ENCODE measurements at regions not wholly inside any gene's neighbourhood (a gene's known extent, or its start where the extent isn't known, plus 50 kb on each side); places are given as distances from the start of the nearest gene placed in this dataset.

DNA sequence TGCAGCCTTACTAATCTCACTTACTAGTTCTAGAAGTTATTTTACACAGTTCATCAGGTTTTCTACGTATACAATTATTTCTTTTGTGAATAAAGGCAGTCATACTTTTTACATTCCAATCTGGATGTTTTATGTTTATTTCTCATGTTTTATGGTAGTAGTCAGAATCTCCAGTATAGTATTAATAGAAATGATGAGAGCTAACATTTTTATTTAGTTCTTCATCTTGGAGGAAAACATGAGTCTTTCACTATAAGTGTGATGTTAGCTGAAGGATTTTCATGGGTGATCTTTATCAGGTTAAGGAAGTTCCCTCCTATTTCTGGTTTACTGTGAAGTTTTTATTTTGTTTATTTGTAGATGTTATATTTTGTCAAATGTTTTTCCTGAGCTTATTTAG, 256.1 kb upstream of the GIMD1 start:
- Histone ChIP-seq H3K27me3 (ENCODE audit: control insufficient read depth in 3 of 3, insufficient read depth in 3 of 3, low read length in 2 of 3) (no peaks in the 10 kb centered on the region), H3K27ac (ENCODE audit: low read depth in 1 of 2, low read length in 1 of 2) (no peak overlapping the region), H3K36me3 (ENCODE audit: control insufficient read depth in 4 of 4, insufficient read depth in 4 of 4, low read length in 4 of 4) (no peaks in the 10 kb centered on the region), H3K9me3 (ENCODE audit: control insufficient read depth in 4 of 4, insufficient read depth in 3 of 4, low read length in 3 of 4) (peaks cover 0 to 1% (median 0%) of the 10 kb centered on the region in 4 donors), H3K9ac (ENCODE audit: insufficient read depth in 1 of 2, low read length in 2 of 2) (no peak overlapping the region), H3K4me3 (no peak overlapping the region), H3K4me1 (ENCODE audit: control insufficient read depth in 5 of 5, insufficient read depth in 5 of 5, low read length in 5 of 5) (no peaks in the 10 kb centered on the region)
- no peak for ATAC-seq (ENCODE audit: insufficient read depth, low FRiP score)
- TF ChIP-seq, protein P1, sequence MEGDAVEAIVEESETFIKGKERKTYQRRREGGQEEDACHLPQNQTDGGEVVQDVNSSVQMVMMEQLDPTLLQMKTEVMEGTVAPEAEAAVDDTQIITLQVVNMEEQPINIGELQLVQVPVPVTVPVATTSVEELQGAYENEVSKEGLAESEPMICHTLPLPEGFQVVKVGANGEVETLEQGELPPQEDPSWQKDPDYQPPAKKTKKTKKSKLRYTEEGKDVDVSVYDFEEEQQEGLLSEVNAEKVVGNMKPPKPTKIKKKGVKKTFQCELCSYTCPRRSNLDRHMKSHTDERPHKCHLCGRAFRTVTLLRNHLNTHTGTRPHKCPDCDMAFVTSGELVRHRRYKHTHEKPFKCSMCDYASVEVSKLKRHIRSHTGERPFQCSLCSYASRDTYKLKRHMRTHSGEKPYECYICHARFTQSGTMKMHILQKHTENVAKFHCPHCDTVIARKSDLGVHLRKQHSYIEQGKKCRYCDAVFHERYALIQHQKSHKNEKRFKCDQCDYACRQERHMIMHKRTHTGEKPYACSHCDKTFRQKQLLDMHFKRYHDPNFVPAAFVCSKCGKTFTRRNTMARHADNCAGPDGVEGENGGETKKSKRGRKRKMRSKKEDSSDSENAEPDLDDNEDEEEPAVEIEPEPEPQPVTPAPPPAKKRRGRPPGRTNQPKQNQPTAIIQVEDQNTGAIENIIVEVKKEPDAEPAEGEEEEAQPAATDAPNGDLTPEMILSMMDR (IDR thresholded peaks at IDR 0.05; ENCODE audit: control extremely low read depth, extremely low read depth) = no peak
- WGBS, 2 donors = 91 to 94% methylated on average over 1 of the region's 1 CpG
- DNase-seq = no peak

DNA sequence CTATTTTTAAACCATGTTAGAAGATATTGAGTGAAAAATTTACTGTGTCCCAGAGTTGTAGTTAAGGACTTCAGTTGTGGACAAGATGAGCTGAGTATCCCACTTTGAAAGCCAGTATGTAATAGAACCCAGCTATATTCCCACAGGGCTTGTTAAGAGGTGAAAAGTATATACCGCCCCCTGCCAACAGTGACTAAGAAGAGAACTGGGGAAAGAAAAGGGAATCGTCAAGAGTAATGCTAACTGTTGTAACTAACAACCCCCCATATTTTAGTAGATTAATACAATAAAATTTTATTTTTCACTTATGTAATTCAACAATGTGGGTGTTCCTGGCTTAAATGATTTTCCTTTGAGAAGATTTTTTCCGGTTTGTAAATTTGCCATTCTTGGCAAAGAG, 250.4 kb upstream of the GIMD1 start:
- no peak for ATAC-seq (ENCODE audit: insufficient read depth, low FRiP score)
- no peak overlapping the region for H3K4me3 ChIP-seq
- H3K4me1 ChIP-seq (ENCODE audit: control insufficient read depth in 5 of 5, insufficient read depth in 5 of 5, low read length in 5 of 5) = no peaks in the 10 kb centered on the region
- H3K9me3 ChIP-seq (ENCODE audit: control insufficient read depth in 4 of 4, insufficient read depth in 3 of 4, low read length in 3 of 4) = no peaks in the 10 kb centered on the region
- TF ChIP-seq, protein P1 (IDR thresholded peaks at IDR 0.05; ENCODE audit: control extremely low read depth, extremely low read depth) = no peak
- H3K27me3 ChIP-seq (ENCODE audit: control insufficient read depth in 3 of 3, insufficient read depth in 3 of 3, low read length in 2 of 3) = no peaks in the 10 kb centered on the region
- DNase-seq = no peak
- no peak overlapping the region for H3K9ac ChIP-seq (ENCODE audit: insufficient read depth in 1 of 2, low read length in 2 of 2)
- H3K27ac ChIP-seq (ENCODE audit: low read depth in 1 of 2, low read length in 1 of 2) = no peak overlapping the region
- 81 to 85% methylated on average over 3 of the region's 3 CpGs for WGBS, 2 donors
- H3K36me3 ChIP-seq (ENCODE audit: control insufficient read depth in 4 of 4, insufficient read depth in 4 of 4, low read length in 4 of 4) = no peaks in the 10 kb centered on the region

DNA sequence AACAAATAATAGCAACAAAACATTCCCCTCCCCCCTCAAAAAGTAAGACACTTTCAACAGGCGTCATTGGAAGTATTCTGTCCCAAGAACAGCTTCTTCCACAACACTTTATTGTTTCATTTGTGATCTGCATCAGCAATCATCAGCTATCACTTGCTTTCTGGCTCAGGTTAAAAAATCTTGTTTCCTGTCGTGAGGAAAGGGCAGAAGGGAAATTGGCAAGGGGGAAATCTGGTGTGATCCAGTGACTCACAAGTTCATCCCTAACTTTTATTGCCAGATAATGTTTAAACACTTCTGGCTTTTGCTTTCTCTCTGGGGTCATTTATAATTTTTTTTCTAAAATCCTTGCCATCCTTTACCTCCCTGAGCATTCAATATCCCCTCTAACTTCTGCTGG, 247.4 kb upstream of the GIMD1 start:
- TF ChIP-seq, protein P1 (IDR thresholded peaks at IDR 0.05; ENCODE audit: control extremely low read depth, extremely low read depth) = no peak
- DNase-seq (no peak), ATAC-seq (ENCODE audit: insufficient read depth, low FRiP score) (no peak)
- Histone ChIP-seq H3K4me1 (ENCODE audit: control insufficient read depth in 5 of 5, insufficient read depth in 5 of 5, low read length in 5 of 5) (no peaks in the 10 kb centered on the region), H3K4me3 (no peak overlapping the region), H3K36me3 (ENCODE audit: control insufficient read depth in 4 of 4, insufficient read depth in 4 of 4, low read length in 4 of 4) (no peaks in the 10 kb centered on the region), H3K27ac (ENCODE audit: low read depth in 1 of 2, low read length in 1 of 2) (no peak overlapping the region), H3K9me3 (ENCODE audit: control insufficient read depth in 4 of 4, insufficient read depth in 3 of 4, low read length in 3 of 4) (no peaks in the 10 kb centered on the region), H3K9ac (ENCODE audit: insufficient read depth in 1 of 2, low read length in 2 of 2) (no peak overlapping the region), H3K27me3 (ENCODE audit: control insufficient read depth in 3 of 3, insufficient read depth in 3 of 3, low read length in 2 of 3) (no peaks in the 10 kb centered on the region)
- WGBS, 2 donors = 64 to 76% methylated on average over 2 of the region's 2 CpGs

DNA sequence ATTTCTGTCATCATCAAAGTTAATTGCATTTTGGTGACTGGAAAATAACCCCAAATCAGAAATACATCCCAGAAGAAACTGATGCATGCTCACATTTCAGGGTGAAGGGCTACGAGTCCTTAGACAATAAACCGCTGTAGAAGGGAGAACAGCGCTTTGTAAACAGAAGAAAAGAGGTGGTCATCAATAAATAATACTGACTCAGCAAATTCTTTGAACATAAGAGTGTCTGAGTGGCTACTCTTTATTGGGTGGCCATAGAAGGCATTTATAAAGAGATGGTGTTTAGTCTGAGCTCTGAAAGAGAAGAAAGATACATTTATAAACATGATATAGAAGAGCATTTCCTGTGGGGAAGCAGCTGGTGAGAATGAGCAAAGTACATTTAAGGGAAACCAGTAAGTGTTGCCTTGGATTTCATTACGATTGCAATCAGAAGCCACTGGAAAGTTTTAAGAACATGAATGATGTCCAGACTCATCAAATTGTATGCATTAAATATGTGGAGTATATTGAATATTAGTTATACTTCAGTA, 246.9 kb upstream of the GIMD1 start:
- H3K4me3 ChIP-seq = no peak overlapping the region
- DNase-seq (no peak), ATAC-seq (ENCODE audit: insufficient read depth, low FRiP score) (no peak)
- no peaks in the 10 kb centered on the region for H3K9me3 ChIP-seq (ENCODE audit: control insufficient read depth in 4 of 4, insufficient read depth in 3 of 4, low read length in 3 of 4)
- 63 to 74% methylated on average over 4 of the region's 4 CpGs for WGBS, 2 donors
- TF ChIP-seq, protein P1 (IDR thresholded peaks at IDR 0.05; ENCODE audit: control extremely low read depth, extremely low read depth) = no peak
- H3K36me3 ChIP-seq (ENCODE audit: control insufficient read depth in 4 of 4, insufficient read depth in 4 of 4, low read length in 4 of 4) = no peaks in the 10 kb centered on the region
- no peak overlapping the region for H3K27ac ChIP-seq (ENCODE audit: low read depth in 1 of 2, low read length in 1 of 2)
- H3K4me1 ChIP-seq (ENCODE audit: control insufficient read depth in 5 of 5, insufficient read depth in 5 of 5, low read length in 5 of 5) = no peaks in the 10 kb centered on the region
- H3K27me3 ChIP-seq (ENCODE audit: control insufficient read depth in 3 of 3, insufficient read depth in 3 of 3, low read length in 2 of 3) = no peaks in the 10 kb centered on the region
- no peak overlapping the region for H3K9ac ChIP-seq (ENCODE audit: insufficient read depth in 1 of 2, low read length in 2 of 2)

Measured in lung (tissue), 11 donors.